ENCODE measurements at regions not wholly inside any gene's neighbourhood (a gene's known extent, or its start where the extent isn't known, plus 50 kb on each side); places are given as distances from the start of the nearest gene placed in this dataset.
"Not testable (repeated sequence)": the region's sequence is repeated elsewhere in the genome, so short reads cannot be mapped to it uniquely, and the experiment has no call there.

- not testable (repeated sequence) for TF ChIP-seq EZH2 (IDR thresholded peaks at IDR 0.05; ENCODE audit: borderline replicate concordance, control insufficient read depth, low read depth, low read length); SP1 (IDR thresholded peaks at IDR 0.05; ENCODE audit: low read depth, low read length); POLR2A (IDR thresholded peaks at IDR 0.05; ENCODE audit: low read depth, low read length); CTCF (IDR thresholded peaks at IDR 0.05 in 2 of 3, conservative IDR thresholded peaks at IDR 0.05 in 1 of 3; ENCODE audit: control insufficient read depth in 2 of 3, extremely low read depth in 1 of 3, insufficient read depth in 1 of 3, low read depth in 3 of 3, low read length in 3 of 3); ETV6 (conservative IDR thresholded peaks at IDR 0.05 in 1 of 2, IDR thresholded peaks at IDR 0.05 in 1 of 2; ENCODE audit: borderline replicate concordance in 1 of 2, low read depth in 1 of 2); CHD4 (IDR thresholded peaks at IDR 0.05); MEF2A (IDR thresholded peaks at IDR 0.05; ENCODE audit: insufficient read depth, low read depth, low read length); NFIC (IDR thresholded peaks at IDR 0.05; ENCODE audit: low read depth, low read length); POU2F2 (IDR thresholded peaks at IDR 0.05; ENCODE audit: borderline replicate concordance, low read depth, low read length); TARDBP (IDR thresholded peaks at IDR 0.05; ENCODE audit: borderline replicate concordance); SRF (IDR thresholded peaks at IDR 0.05; ENCODE audit: low read depth in 2 of 2, low read length in 2 of 2)
- TF ChIP-seq, protein P1, sequence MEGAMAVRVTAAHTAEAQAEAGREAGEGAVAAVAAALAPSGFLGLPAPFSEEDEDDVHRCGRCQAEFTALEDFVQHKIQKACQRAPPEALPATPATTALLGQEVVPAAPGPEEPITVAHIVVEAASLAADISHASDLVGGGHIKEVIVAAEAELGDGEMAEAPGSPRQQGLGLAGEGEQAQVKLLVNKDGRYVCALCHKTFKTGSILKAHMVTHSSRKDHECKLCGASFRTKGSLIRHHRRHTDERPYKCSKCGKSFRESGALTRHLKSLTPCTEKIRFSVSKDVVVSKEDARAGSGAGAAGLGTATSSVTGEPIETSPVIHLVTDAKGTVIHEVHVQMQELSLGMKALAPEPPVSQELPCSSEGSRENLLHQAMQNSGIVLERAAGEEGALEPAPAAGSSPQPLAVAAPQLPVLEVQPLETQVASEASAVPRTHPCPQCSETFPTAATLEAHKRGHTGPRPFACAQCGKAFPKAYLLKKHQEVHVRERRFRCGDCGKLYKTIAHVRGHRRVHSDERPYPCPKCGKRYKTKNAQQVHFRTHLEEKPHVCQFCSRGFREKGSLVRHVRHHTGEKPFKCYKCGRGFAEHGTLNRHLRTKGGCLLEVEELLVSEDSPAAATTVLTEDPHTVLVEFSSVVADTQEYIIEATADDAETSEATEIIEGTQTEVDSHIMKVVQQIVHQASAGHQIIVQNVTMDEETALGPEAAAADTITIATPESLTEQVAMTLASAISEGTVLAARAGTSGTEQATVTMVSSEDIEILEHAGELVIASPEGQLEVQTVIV (IDR thresholded peaks at IDR 0.05; ENCODE audit: borderline replicate concordance, partially characterized antibody) = not testable (repeated sequence)
- TF ChIP-seq, protein P2, sequence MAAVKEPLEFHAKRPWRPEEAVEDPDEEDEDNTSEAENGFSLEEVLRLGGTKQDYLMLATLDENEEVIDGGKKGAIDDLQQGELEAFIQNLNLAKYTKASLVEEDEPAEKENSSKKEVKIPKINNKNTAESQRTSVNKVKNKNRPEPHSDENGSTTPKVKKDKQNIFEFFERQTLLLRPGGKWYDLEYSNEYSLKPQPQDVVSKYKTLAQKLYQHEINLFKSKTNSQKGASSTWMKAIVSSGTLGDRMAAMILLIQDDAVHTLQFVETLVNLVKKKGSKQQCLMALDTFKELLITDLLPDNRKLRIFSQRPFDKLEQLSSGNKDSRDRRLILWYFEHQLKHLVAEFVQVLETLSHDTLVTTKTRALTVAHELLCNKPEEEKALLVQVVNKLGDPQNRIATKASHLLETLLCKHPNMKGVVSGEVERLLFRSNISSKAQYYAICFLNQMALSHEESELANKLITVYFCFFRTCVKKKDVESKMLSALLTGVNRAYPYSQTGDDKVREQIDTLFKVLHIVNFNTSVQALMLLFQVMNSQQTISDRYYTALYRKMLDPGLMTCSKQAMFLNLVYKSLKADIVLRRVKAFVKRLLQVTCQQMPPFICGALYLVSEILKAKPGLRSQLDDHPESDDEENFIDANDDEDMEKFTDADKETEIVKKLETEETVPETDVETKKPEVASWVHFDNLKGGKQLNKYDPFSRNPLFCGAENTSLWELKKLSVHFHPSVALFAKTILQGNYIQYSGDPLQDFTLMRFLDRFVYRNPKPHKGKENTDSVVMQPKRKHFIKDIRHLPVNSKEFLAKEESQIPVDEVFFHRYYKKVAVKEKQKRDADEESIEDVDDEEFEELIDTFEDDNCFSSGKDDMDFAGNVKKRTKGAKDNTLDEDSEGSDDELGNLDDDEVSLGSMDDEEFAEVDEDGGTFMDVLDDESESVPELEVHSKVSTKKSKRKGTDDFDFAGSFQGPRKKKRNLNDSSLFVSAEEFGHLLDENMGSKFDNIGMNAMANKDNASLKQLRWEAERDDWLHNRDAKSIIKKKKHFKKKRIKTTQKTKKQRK (IDR thresholded peaks at IDR 0.05; ENCODE audit: low read depth, low read length) = not testable (repeated sequence)
These were observed 171.8 kb upstream of the IL12B start for GRCh38 chr5:159502116-159502515.

Data from GM12878 (cell line).